Upper lobe of left lung (tissue), 4 donors: ENCODE measurements at regions not wholly inside any gene's neighbourhood (a gene's known extent, or its start where the extent isn't known, plus 50 kb on each side); places are given as distances from the start of the nearest gene placed in this dataset.
"Not testable (repeated sequence)": the region's sequence is repeated elsewhere in the genome, so short reads cannot be mapped to it uniquely, and the experiment has no call there.

Source experiments
- CTCF ChIP-seq, 6 experiments: fragments of 450-650 bp in 4 of 6; fragments of 200-600 bp in 2 of 6; sonication (generic) in 2 of 6; IDR thresholded peaks; one replicate each; pipeline ENCODE4 v1.5.1; 2016 to 2019; ENCODE audit warnings: antibody characterized with exemption in 6 of 6
- POLR2A ChIP-seq, 4 donors: fragments of 450-650 bp; IDR thresholded peaks; one replicate each; pipeline ENCODE4 v1.5.1; 2016 to 2017; ENCODE audit warnings: antibody characterized with exemption in 4 of 4, mild to moderate bottlenecking in 2 of 4

- not testable (repeated sequence) for TF ChIP-seq CTCF, POLR2A (IDR thresholded peaks at IDR 0.05)
Measured at GRCh38 chr16:88223696-88224095, 159.1 kb upstream of the ZNF469 start.
